NOMO-1 treated with dmso at 0.1 percent for 144 hours (cell line): ENCODE measurements at regions not wholly inside any gene's neighbourhood (a gene's known extent, or its start where the extent isn't known, plus 50 kb on each side); places are given as distances from the start of the nearest gene placed in this dataset.
"Not testable (repeated sequence)": the region's sequence is repeated elsewhere in the genome, so short reads cannot be mapped to it uniquely, and the experiment has no call there.

Experiments
- DNase-seq: peaks from one replicate; lab custom pipeline; 2025; ENCODE audit not compliant: unreplicated experiment; lab: John Stamatoyannopoulos, UW

GRCh38 chr16:63682844-63683243 is 1439.0 kb downstream of the CDH11 start:
- DNase-seq = no peak

- DNase-seq = no peak
Observed at GRCh38 chr16:63672493-63672892, 1449.4 kb downstream of the CDH11 start.

- no peak for DNase-seq
Observed at GRCh38 chr16:63663155-63663554, 1458.7 kb downstream of the CDH11 start.

GRCh38 chr16:63655846-63656245 is 1466.0 kb downstream of the CDH11 start:
- DNase-seq = no peak

GRCh38 chr16:63653044-63653839 is 1468.6 kb downstream of the CDH11 start:
- no peak for DNase-seq

GRCh38 chr16:63652091-63652490 is 1469.8 kb downstream of the CDH11 start:
- DNase-seq = no peak

GRCh38 chr16:63650550-63650949 is 1471.3 kb downstream of the CDH11 start:
- DNase-seq = no peak

GRCh38 chr16:63633706-63634445 is 1488.0 kb downstream of the CDH11 start:
- not testable (repeated sequence) for DNase-seq

GRCh38 chr16:63629272-63629671 is 1492.6 kb downstream of the CDH11 start:
- DNase-seq = no peak

GRCh38 chr16:63628812-63629211 is 1493.1 kb downstream of the CDH11 start:
- DNase-seq = no peak

GRCh38 chr16:63625126-63625525 is 1496.7 kb downstream of the CDH11 start:
- DNase-seq = no peak

GRCh38 chr16:63623551-63624039 is 1498.3 kb downstream of the CDH11 start:
- DNase-seq = no peak

GRCh38 chr16:63618896-63619485 is 1502.9 kb downstream of the CDH11 start:
- DNase-seq = no peak

GRCh38 chr16:63617990-63618763 is 1503.7 kb downstream of the CDH11 start:
- no peak for DNase-seq

- DNase-seq = no peak
Observed at GRCh38 chr16:63617047-63617989, 1504.5 kb downstream of the CDH11 start.

- DNase-seq = no peak
Observed at GRCh38 chr16:63614429-63614828, 1507.4 kb downstream of the CDH11 start.

- no peak for DNase-seq
Observed at GRCh38 chr16:63613701-63614100, 1508.2 kb downstream of the CDH11 start.

GRCh38 chr16:63612462-63613227 is 1509.2 kb downstream of the CDH11 start:
- DNase-seq = no peak

GRCh38 chr16:63606778-63607177 is 1515.1 kb downstream of the CDH11 start:
- DNase-seq = no peak
